Ishikawa (cell line): ENCODE measurements at regions not wholly inside any gene's neighbourhood (a gene's known extent, or its start where the extent isn't known, plus 50 kb on each side); places are given as distances from the start of the nearest gene placed in this dataset.

Source experiments
- EGR1 ChIP-seq: IDR thresholded peaks from 2 replicates; pipeline ENCODE4 v1.6.1; 2012
- NFIC ChIP-seq: IDR thresholded peaks from 2 replicates; pipeline ENCODE4 v1.6.1; 2012
- TF ChIP-seq, protein P1 (sequence below): IDR thresholded peaks from 2 replicates; pipeline ENCODE4 v1.6.1; 2012

GRCh38 chr5:178801021-178801420, 58.7 kb upstream of the ZNF354B start:
- TF ChIP-seq, protein P1, sequence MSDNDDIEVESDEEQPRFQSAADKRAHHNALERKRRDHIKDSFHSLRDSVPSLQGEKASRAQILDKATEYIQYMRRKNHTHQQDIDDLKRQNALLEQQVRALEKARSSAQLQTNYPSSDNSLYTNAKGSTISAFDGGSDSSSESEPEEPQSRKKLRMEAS: no peak
- TF ChIP-seq NFIC (no peak), EGR1 (no peak)
